ENCODE measurements at regions not wholly inside any gene's neighbourhood (a gene's known extent, or its start where the extent isn't known, plus 50 kb on each side); places are given as distances from the start of the nearest gene placed in this dataset.

DNA sequence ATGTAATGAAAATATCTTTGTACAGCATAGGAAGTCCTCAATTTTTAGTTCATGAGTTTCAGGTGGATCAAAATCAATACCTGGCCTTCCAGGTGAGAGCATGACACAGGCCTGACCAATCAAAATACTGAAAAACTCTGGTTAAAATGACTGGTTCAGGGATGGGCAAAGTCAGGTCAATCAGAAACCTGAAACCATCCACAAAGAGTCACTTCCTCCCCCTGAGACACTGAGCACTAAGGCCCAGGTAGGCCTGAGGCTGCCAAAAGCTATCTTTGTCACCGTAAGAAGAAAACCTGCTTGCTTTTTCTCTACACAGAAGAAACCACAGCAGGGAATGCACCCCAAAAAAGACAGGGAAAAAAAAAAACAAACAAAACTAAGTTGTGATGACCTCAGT lies 444.8 kb downstream of the TLR4 start:
- CTCF ChIA-PET: no interaction called here
- Histone ChIP-seq H3K4me3 (ENCODE audit: low read depth, low read length) (no peak overlapping the region), H3K36me3 (ENCODE audit: control insufficient read depth, insufficient read depth, low read length) (no peaks in the 10 kb centered on the region), H3K4me1 (no peaks in the 10 kb centered on the region), H3K9me3 (no peaks in the 10 kb centered on the region), H3K27me3 (replicated peaks; ENCODE audit: control insufficient read depth, insufficient read depth, low read length) (no peaks in the 10 kb centered on the region)
- no peaks in the 10 kb centered on the region for H3K4me1 Mint-ChIP-seq (ENCODE audit: low read depth, unreplicated experiment)
- BruUV-seq (replicated peaks): no TSS peak
- no peak for DNase-seq
- H3K9me3 Mint-ChIP-seq (ENCODE audit: unreplicated experiment): no peaks in the 10 kb centered on the region
- H3K4me3 Mint-ChIP-seq (ENCODE audit: unreplicated experiment): no peak overlapping the region
- H3K36me3 Mint-ChIP-seq (ENCODE audit: insufficient read depth, unreplicated experiment): no peaks in the 10 kb centered on the region
- no peak overlapping the region for H3K27ac Mint-ChIP-seq (ENCODE audit: unreplicated experiment)
- POLR2A ChIA-PET: no interaction called here
- intact Hi-C loops (cut with micrococcal nuclease; ENCODE audit: unreplicated experiment): no loop called here
- no peaks in the 10 kb centered on the region for H3K27me3 Mint-ChIP-seq (ENCODE audit: insufficient read depth, unreplicated experiment)
- TF ChIP-seq CTCF (IDR thresholded peaks at IDR 0.05; ENCODE audit: insufficient read depth in 1 of 2, low read depth in 1 of 2, low read length in 1 of 2, severe bottlenecking in 1 of 2, unreplicated experiment in 1 of 2): no peak

DNA sequence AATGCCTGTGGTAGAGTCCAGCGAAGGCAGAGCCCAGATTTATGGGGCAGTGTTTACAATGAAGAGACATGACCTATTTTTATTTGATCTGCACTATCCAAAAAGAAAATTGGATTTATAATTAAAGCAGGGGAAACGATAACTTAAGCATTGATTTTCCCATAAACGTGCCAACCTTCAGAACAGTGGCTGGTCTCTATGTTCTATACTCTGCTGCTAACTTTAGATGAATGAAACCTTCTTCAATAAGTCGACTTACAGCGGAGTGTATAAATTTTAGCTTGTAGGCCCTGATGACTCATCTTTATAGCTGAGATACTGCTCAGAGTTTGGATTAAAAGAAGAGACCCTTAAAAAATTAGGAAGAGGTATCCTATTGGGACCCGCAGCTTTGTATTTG lies 452.6 kb downstream of the TLR4 start:
- TF ChIP-seq CTCF (IDR thresholded peaks at IDR 0.05; ENCODE audit: insufficient read depth in 1 of 2, low read depth in 1 of 2, low read length in 1 of 2, severe bottlenecking in 1 of 2, unreplicated experiment in 1 of 2): no peak
- CTCF ChIA-PET: no interaction called here

DNA sequence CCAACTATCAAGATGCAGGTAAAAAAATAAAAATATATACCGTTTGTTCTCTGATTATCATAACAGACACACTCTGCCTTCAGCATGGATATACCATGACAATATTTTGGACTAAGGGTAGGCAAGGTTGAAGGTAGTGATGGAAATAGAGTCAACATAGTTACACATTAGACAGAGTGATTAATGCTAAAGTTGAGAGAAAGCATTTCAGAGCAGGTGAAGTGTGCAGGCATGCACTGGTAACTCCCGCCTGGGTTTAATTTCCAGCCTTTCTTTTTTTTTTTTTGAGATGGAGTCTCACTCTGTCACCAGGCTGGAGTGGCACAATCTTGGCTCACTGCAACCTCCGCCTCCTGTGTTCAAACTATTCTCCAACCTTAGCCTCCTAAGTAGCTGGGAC lies 458.5 kb downstream of the TLR4 start:
- DNase-seq: no peak
- no peaks in the 10 kb centered on the region for H3K36me3 Mint-ChIP-seq (ENCODE audit: insufficient read depth, unreplicated experiment)
- H3K4me1 Mint-ChIP-seq (ENCODE audit: low read depth, unreplicated experiment): no peaks in the 10 kb centered on the region
- intact Hi-C loops (cut with micrococcal nuclease; ENCODE audit: unreplicated experiment): no loop called here
- H3K4me1 ChIP-seq: no peaks in the 10 kb centered on the region
- no peak overlapping the region for H3K4me3 Mint-ChIP-seq (ENCODE audit: unreplicated experiment)
- no peak overlapping the region for H3K27ac Mint-ChIP-seq (ENCODE audit: unreplicated experiment)
- H3K9me3 ChIP-seq: no peaks in the 10 kb centered on the region
- peaks cover 10% of the 10 kb centered on the region for H3K27me3 Mint-ChIP-seq (ENCODE audit: insufficient read depth, unreplicated experiment)
- no peak for TF ChIP-seq CTCF (IDR thresholded peaks at IDR 0.05; ENCODE audit: insufficient read depth in 1 of 2, low read depth in 1 of 2, low read length in 1 of 2, severe bottlenecking in 1 of 2, unreplicated experiment in 1 of 2)
- H3K9me3 Mint-ChIP-seq (ENCODE audit: unreplicated experiment): no peaks in the 10 kb centered on the region
- POLR2A ChIA-PET: no interaction called here
- CTCF ChIA-PET: no interaction called here
- no TSS peak for BruUV-seq (replicated peaks)
- H3K36me3 ChIP-seq (ENCODE audit: control insufficient read depth, insufficient read depth, low read length): no peaks in the 10 kb centered on the region
- no peak overlapping the region for H3K4me3 ChIP-seq (ENCODE audit: low read depth, low read length)
- H3K27me3 ChIP-seq (replicated peaks; ENCODE audit: control insufficient read depth, insufficient read depth, low read length): no peaks in the 10 kb centered on the region

More for the DNA sequence above, 452.6 kb downstream of the TLR4 start:
- no peaks in the 10 kb centered on the region for H3K9me3 Mint-ChIP-seq (ENCODE audit: unreplicated experiment)
- H3K4me3 Mint-ChIP-seq (ENCODE audit: unreplicated experiment): no peak overlapping the region
- no peaks in the 10 kb centered on the region for H3K27me3 Mint-ChIP-seq (ENCODE audit: insufficient read depth, unreplicated experiment)
- Histone ChIP-seq H3K36me3 (ENCODE audit: control insufficient read depth, insufficient read depth, low read length) (no peaks in the 10 kb centered on the region), H3K27me3 (replicated peaks; ENCODE audit: control insufficient read depth, insufficient read depth, low read length) (no peaks in the 10 kb centered on the region), H3K9me3 (no peaks in the 10 kb centered on the region), H3K4me1 (no peaks in the 10 kb centered on the region), H3K4me3 (ENCODE audit: low read depth, low read length) (no peak overlapping the region)
- POLR2A ChIA-PET: no interaction called here
- DNase-seq: no peak
- intact Hi-C loops (cut with micrococcal nuclease; ENCODE audit: unreplicated experiment): no loop called here
- no peaks in the 10 kb centered on the region for H3K36me3 Mint-ChIP-seq (ENCODE audit: insufficient read depth, unreplicated experiment)
- no TSS peak for BruUV-seq (replicated peaks)
- no peaks in the 10 kb centered on the region for H3K4me1 Mint-ChIP-seq (ENCODE audit: low read depth, unreplicated experiment)
- no peak overlapping the region for H3K27ac Mint-ChIP-seq (ENCODE audit: unreplicated experiment)

Data from Caco-2 (cell line).